WTC11 (cell line): ENCODE measurements at regions not wholly inside any gene's neighbourhood (a gene's known extent, or its start where the extent isn't known, plus 50 kb on each side); places are given as distances from the start of the nearest gene placed in this dataset.

Source experiments
- ATAC-seq: fragments of 200-7000 bp; cut with Tn5 transposase; 2 replicates; pipeline ENCODE4 v1.10.0; 2021; ENCODE audit warnings: mild to moderate bottlenecking, moderate library complexity
- CTCF ChIA-PET: fragments of 300-600 bp; sonication (Branson Sonifier 250); formaldehyde crosslinking; loops from one replicate; lab custom pipeline; 2021; ENCODE audit warnings: antibody characterized with exemption; lab: Charles Lee
- POLR2A ChIA-PET: fragments of 350-600 bp; sonication (Branson Sonifier 250); formaldehyde crosslinking; loops from one replicate; lab custom pipeline; 2021; ENCODE audit warnings: antibody characterized with exemption; lab: Charles Lee
- DNase-seq: peaks from one replicate; pipeline ENCODE4 v3.0.0; 2021; ENCODE audit warnings: low spot score
- H3K27ac Mint-ChIP-seq: 2 replicates; pipeline ENCODE4 v1.8.0; 2021; ENCODE audit warnings: mixed read lengths
- H3K27me3 Mint-ChIP-seq: 2 replicates; pipeline ENCODE4 v1.8.0; 2021; ENCODE audit warnings: low read depth, mild to moderate bottlenecking, moderate library complexity, mixed read lengths
- H3K36me3 Mint-ChIP-seq: 2 replicates; pipeline ENCODE4 v1.8.0; 2021; ENCODE audit warnings: mixed read lengths
- H3K4me1 Mint-ChIP-seq: 2 replicates; pipeline ENCODE4 v1.8.0; 2022; ENCODE audit warnings: mixed read lengths
- H3K4me3 Mint-ChIP-seq: 2 replicates; pipeline ENCODE4 v1.8.0; 2021; ENCODE audit warnings: mild to moderate bottlenecking, moderate library complexity, mixed read lengths
- H3K9me3 Mint-ChIP-seq: 2 replicates; pipeline ENCODE4 v1.8.0; 2021; ENCODE audit warnings: mixed read lengths
- CREM ChIP-seq: sonication (generic); formaldehyde crosslinking; IDR thresholded peaks from 2 replicates; pipeline ENCODE4 v1.8.1; 2022; ENCODE audit warnings: mild to moderate bottlenecking, missing genetic modification reagents, moderate library complexity
- ELF4 ChIP-seq: sonication (generic); formaldehyde crosslinking; IDR thresholded peaks from 2 replicates; pipeline ENCODE4 v1.8.1; 2022; ENCODE audit warnings: low read depth, mild to moderate bottlenecking, moderate library complexity, missing genetic modification reagents
- FOXJ3 ChIP-seq: sonication (generic); formaldehyde crosslinking; IDR thresholded peaks from 2 replicates; pipeline ENCODE4 v1.9.0; 2021; ENCODE audit warnings: missing genetic modification reagents, mild to moderate bottlenecking, borderline replicate concordance
- GABPB1 ChIP-seq: sonication (generic); formaldehyde crosslinking; IDR thresholded peaks from 2 replicates; pipeline ENCODE4 v1.8.1; 2023; ENCODE audit warnings: mild to moderate bottlenecking, missing genetic modification reagents
- IRF2 ChIP-seq: sonication (generic); formaldehyde crosslinking; IDR thresholded peaks from 2 replicates; pipeline ENCODE4 v1.8.0; 2022; ENCODE audit warnings: low read depth, missing genetic modification reagents, borderline replicate concordance
- JUN ChIP-seq: sonication (generic); formaldehyde crosslinking; IDR thresholded peaks from 2 replicates; pipeline ENCODE4 v1.8.0; 2023; ENCODE audit warnings: mild to moderate bottlenecking, missing genetic modification reagents
- KAT7 ChIP-seq: sonication (generic); formaldehyde crosslinking; IDR thresholded peaks from 2 replicates; pipeline ENCODE4 v1.8.1; 2023; ENCODE audit warnings: missing genetic modification reagents, mild to moderate bottlenecking, borderline replicate concordance
- MXD4 ChIP-seq: fragments of 250-450 bp; sonication (Bioruptor Pico); IDR thresholded peaks from 2 replicates; pipeline ENCODE4 v1.8.0; 2021; ENCODE audit warnings: mild to moderate bottlenecking, moderate library complexity, borderline replicate concordance
- NR2C2 ChIP-seq: sonication (generic); formaldehyde crosslinking; IDR thresholded peaks from 2 replicates; pipeline ENCODE4 v1.8.0; 2022; ENCODE audit warnings: mild to moderate bottlenecking, missing genetic modification reagents
- RORB ChIP-seq: fragments of 250-450 bp; sonication (Bioruptor Pico); IDR thresholded peaks from 2 replicates; pipeline ENCODE4 v1.9.0; 2021; ENCODE audit warnings: mild to moderate bottlenecking
- SMAD4 ChIP-seq: sonication (generic); formaldehyde crosslinking; IDR thresholded peaks from 2 replicates; pipeline ENCODE4 v1.8.0; 2022; ENCODE audit warnings: mild to moderate bottlenecking, missing genetic modification reagents
- TEAD4 ChIP-seq: sonication (generic); formaldehyde crosslinking; IDR thresholded peaks from 2 replicates; pipeline ENCODE4 v1.8.0; 2022; ENCODE audit warnings: mild to moderate bottlenecking, missing genetic modification reagents
- ZBTB21 ChIP-seq: sonication (generic); formaldehyde crosslinking; IDR thresholded peaks from 2 replicates; pipeline ENCODE4 v1.8.1; 2023; ENCODE audit warnings: mild to moderate bottlenecking, missing genetic modification reagents, borderline replicate concordance
- ZNF219 ChIP-seq: sonication (generic); formaldehyde crosslinking; IDR thresholded peaks from 2 replicates; pipeline ENCODE4 v1.8.0; 2023; ENCODE audit warnings: missing genetic modification reagents, mild to moderate bottlenecking, borderline replicate concordance
- ZNF263 ChIP-seq: sonication (generic); formaldehyde crosslinking; IDR thresholded peaks from 2 replicates; pipeline ENCODE4 v1.8.1; 2022; ENCODE audit warnings: low read depth, mild to moderate bottlenecking, moderate library complexity, missing genetic modification reagents
- ZNF317 ChIP-seq: sonication (generic); formaldehyde crosslinking; IDR thresholded peaks from 2 replicates; pipeline ENCODE4 v1.8.1; 2023; ENCODE audit warnings: low read depth, mild to moderate bottlenecking, moderate library complexity, missing genetic modification reagents, borderline replicate concordance
- ZNF671 ChIP-seq: fragments of 250-450 bp; sonication (Bioruptor Pico); IDR thresholded peaks from 2 replicates; pipeline ENCODE4 v1.8.0; 2021; ENCODE audit warnings: mild to moderate bottlenecking
- TF ChIP-seq, protein P1 (sequence below): fragments of 250-450 bp; sonication (Bioruptor Pico); IDR thresholded peaks from 2 replicates; pipeline ENCODE4 v2.1.2; 2022; ENCODE audit warnings: mild to moderate bottlenecking, moderate library complexity
- TF ChIP-seq, protein P2 (sequence below): sonication (generic); formaldehyde crosslinking; IDR thresholded peaks from 2 replicates; pipeline ENCODE4 v1.8.1; 2022; ENCODE audit warnings: low read depth, missing genetic modification reagents, borderline replicate concordance
- TF ChIP-seq, protein P3 (sequence below): sonication (generic); formaldehyde crosslinking; IDR thresholded peaks from 2 replicates; pipeline ENCODE4 v1.8.1; 2023; ENCODE audit warnings: mild to moderate bottlenecking, missing genetic modification reagents
- TF ChIP-seq, protein P4 (sequence below): fragments of 250-450 bp; sonication (Bioruptor Pico); conservative IDR thresholded peaks from 2 replicates; pipeline ENCODE4 v1.9.0; 2021; ENCODE audit warnings: mild to moderate bottlenecking
- TF ChIP-seq, protein P5 (sequence below): sonication (generic); formaldehyde crosslinking; IDR thresholded peaks from 2 replicates; pipeline ENCODE4 v1.8.1; 2022; ENCODE audit warnings: mild to moderate bottlenecking, missing genetic modification reagents, moderate library complexity, borderline replicate concordance
- TF ChIP-seq, protein P6 (sequence below): sonication (generic); formaldehyde crosslinking; conservative IDR thresholded peaks from 2 replicates; pipeline ENCODE4 v1.8.1; 2022; ENCODE audit warnings: mild to moderate bottlenecking, missing genetic modification reagents
- TF ChIP-seq, protein P7 (sequence below): sonication (generic); formaldehyde crosslinking; IDR thresholded peaks from 2 replicates; pipeline ENCODE4 v1.8.0; 2023; ENCODE audit warnings: mild to moderate bottlenecking, missing genetic modification reagents

- no peaks in the 10 kb centered on the region for H3K36me3 Mint-ChIP-seq
- peaks cover 5% of the 10 kb centered on the region for H3K4me1 Mint-ChIP-seq
- no peak for TF ChIP-seq ELF4 (CRISPR knock-in tag)
- TF ChIP-seq ZNF671 (CRISPR knock-in tag) = no peak
- TF ChIP-seq FOXJ3 (CRISPR knock-in tag) = no peak
- TF ChIP-seq, protein P1, sequence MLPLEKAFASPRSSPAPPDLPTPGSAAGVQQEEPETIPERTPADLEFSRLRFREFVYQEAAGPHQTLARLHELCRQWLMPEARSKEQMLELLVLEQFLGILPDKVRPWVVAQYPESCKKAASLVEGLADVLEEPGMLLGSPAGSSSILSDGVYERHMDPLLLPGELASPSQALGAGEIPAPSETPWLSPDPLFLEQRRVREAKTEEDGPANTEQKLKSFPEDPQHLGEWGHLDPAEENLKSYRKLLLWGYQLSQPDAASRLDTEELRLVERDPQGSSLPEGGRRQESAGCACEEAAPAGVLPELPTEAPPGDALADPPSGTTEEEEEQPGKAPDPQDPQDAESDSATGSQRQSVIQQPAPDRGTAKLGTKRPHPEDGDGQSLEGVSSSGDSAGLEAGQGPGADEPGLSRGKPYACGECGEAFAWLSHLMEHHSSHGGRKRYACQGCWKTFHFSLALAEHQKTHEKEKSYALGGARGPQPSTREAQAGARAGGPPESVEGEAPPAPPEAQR (CRISPR knock-in tag) = no peak
- no peak for TF ChIP-seq SMAD4 (CRISPR knock-in tag)
- TF ChIP-seq ZNF263 (CRISPR knock-in tag) = no peak
- TF ChIP-seq, protein P2, sequence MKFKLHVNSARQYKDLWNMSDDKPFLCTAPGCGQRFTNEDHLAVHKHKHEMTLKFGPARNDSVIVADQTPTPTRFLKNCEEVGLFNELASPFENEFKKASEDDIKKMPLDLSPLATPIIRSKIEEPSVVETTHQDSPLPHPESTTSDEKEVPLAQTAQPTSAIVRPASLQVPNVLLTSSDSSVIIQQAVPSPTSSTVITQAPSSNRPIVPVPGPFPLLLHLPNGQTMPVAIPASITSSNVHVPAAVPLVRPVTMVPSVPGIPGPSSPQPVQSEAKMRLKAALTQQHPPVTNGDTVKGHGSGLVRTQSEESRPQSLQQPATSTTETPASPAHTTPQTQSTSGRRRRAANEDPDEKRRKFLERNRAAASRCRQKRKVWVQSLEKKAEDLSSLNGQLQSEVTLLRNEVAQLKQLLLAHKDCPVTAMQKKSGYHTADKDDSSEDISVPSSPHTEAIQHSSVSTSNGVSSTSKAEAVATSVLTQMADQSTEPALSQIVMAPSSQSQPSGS (CRISPR knock-in tag) = no peak
- TF ChIP-seq JUN = no peak
- TF ChIP-seq, protein P3, sequence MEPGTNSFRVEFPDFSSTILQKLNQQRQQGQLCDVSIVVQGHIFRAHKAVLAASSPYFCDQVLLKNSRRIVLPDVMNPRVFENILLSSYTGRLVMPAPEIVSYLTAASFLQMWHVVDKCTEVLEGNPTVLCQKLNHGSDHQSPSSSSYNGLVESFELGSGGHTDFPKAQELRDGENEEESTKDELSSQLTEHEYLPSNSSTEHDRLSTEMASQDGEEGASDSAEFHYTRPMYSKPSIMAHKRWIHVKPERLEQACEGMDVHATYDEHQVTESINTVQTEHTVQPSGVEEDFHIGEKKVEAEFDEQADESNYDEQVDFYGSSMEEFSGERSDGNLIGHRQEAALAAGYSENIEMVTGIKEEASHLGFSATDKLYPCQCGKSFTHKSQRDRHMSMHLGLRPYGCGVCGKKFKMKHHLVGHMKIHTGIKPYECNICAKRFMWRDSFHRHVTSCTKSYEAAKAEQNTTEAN (CRISPR knock-in tag) = no peak
- TF ChIP-seq TEAD4 (CRISPR knock-in tag) = no peak
- TF ChIP-seq, protein P4, sequence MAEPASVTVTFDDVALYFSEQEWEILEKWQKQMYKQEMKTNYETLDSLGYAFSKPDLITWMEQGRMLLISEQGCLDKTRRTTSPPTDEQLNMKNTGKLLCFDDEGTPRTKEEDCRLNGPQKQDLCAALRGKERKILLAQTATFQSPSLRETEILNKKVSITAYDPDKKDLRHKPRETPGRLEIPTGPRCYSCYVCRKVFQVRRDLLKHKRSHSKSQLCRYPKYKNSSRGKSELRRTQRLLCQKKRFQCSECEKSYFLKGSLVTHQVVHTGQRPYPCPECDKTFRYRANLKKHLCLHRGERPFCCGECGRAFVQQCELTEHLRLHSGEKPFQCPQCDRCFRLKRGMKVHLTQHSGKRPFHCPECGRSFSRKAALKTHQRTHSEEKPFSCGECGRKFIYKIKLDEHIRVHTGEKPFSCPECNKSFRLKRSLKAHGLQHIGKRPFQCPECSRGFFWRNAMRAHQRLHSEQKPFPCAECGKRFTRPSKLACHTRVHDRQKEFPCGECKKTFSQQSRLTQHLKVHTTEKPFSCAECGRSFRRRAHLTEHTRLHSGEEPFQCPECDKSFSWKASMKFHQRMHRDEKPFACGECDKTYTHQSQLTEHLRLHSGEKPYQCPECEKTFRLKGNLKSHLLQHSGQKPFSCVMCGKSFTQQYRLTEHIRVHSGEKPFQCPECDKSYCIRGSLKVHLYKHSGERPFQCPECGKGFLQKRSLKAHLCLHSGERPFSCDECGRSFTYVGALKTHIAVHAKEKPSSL (CRISPR knock-in tag) = no peak
- no peak for TF ChIP-seq ZNF219 (CRISPR knock-in tag)
- TF ChIP-seq, protein P5, sequence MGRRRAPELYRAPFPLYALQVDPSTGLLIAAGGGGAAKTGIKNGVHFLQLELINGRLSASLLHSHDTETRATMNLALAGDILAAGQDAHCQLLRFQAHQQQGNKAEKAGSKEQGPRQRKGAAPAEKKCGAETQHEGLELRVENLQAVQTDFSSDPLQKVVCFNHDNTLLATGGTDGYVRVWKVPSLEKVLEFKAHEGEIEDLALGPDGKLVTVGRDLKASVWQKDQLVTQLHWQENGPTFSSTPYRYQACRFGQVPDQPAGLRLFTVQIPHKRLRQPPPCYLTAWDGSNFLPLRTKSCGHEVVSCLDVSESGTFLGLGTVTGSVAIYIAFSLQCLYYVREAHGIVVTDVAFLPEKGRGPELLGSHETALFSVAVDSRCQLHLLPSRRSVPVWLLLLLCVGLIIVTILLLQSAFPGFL (CRISPR knock-in tag) = no peak
- TF ChIP-seq GABPB1 (CRISPR knock-in tag) = no peak
- H3K27me3 Mint-ChIP-seq = no peaks in the 10 kb centered on the region
- CTCF ChIA-PET = interaction anchor here (0.6 kb wide), 1 partner anchor 52 kb away, joined by 4 read pairs; no protein-coding TSS in a partner anchor
- no peak overlapping the region for H3K4me3 Mint-ChIP-seq
- ATAC-seq (no peak), DNase-seq (no peak)
- POLR2A ChIA-PET = no interaction called here
- no peak overlapping the region for H3K27ac Mint-ChIP-seq
- peaks cover 8% of the 10 kb centered on the region for H3K9me3 Mint-ChIP-seq
Measured at GRCh38 chr4:188727746-188728145, 588.5 kb downstream of the TRIML1 start.

GRCh38 chr4:188728359-188728758 is 589.1 kb downstream of the TRIML1 start:
- Mint-ChIP-seq H3K36me3 (no peaks in the 10 kb centered on the region), H3K27ac (no peak overlapping the region), H3K4me1 (peaks cover 5% of the 10 kb centered on the region), H3K4me3 (no peak overlapping the region), H3K9me3 (peaks cover 10% of the 10 kb centered on the region), H3K27me3 (no peaks in the 10 kb centered on the region)
- no peak for DNase-seq
- TF ChIP-seq, protein P6, sequence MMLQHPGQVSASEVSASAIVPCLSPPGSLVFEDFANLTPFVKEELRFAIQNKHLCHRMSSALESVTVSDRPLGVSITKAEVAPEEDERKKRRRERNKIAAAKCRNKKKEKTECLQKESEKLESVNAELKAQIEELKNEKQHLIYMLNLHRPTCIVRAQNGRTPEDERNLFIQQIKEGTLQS (CRISPR knock-in tag) = no peak
- TF ChIP-seq RORB (CRISPR knock-in tag) = no peak
- TF ChIP-seq KAT7 (CRISPR knock-in tag) = no peak
- TF ChIP-seq IRF2 (CRISPR knock-in tag) = no peak
- TF ChIP-seq CREM (CRISPR knock-in tag) = no peak
- no peak for TF ChIP-seq NR2C2 (CRISPR knock-in tag)
- no peak for TF ChIP-seq ZNF317 (CRISPR knock-in tag)
- TF ChIP-seq, protein P7, sequence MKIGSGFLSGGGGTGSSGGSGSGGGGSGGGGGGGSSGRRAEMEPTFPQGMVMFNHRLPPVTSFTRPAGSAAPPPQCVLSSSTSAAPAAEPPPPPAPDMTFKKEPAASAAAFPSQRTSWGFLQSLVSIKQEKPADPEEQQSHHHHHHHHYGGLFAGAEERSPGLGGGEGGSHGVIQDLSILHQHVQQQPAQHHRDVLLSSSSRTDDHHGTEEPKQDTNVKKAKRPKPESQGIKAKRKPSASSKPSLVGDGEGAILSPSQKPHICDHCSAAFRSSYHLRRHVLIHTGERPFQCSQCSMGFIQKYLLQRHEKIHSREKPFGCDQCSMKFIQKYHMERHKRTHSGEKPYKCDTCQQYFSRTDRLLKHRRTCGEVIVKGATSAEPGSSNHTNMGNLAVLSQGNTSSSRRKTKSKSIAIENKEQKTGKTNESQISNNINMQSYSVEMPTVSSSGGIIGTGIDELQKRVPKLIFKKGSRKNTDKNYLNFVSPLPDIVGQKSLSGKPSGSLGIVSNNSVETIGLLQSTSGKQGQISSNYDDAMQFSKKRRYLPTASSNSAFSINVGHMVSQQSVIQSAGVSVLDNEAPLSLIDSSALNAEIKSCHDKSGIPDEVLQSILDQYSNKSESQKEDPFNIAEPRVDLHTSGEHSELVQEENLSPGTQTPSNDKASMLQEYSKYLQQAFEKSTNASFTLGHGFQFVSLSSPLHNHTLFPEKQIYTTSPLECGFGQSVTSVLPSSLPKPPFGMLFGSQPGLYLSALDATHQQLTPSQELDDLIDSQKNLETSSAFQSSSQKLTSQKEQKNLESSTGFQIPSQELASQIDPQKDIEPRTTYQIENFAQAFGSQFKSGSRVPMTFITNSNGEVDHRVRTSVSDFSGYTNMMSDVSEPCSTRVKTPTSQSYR = no peak
- no peak for TF ChIP-seq ZBTB21 (CRISPR knock-in tag)
- no peak for TF ChIP-seq MXD4 (CRISPR knock-in tag)
- no peak for ATAC-seq
- POLR2A ChIA-PET = no interaction called here
- CTCF ChIA-PET = no interaction called here
